ENCODE measurements at regions not wholly inside any gene's neighbourhood (a gene's known extent, or its start where the extent isn't known, plus 50 kb on each side); places are given as distances from the start of the nearest gene placed in this dataset.

DNA sequence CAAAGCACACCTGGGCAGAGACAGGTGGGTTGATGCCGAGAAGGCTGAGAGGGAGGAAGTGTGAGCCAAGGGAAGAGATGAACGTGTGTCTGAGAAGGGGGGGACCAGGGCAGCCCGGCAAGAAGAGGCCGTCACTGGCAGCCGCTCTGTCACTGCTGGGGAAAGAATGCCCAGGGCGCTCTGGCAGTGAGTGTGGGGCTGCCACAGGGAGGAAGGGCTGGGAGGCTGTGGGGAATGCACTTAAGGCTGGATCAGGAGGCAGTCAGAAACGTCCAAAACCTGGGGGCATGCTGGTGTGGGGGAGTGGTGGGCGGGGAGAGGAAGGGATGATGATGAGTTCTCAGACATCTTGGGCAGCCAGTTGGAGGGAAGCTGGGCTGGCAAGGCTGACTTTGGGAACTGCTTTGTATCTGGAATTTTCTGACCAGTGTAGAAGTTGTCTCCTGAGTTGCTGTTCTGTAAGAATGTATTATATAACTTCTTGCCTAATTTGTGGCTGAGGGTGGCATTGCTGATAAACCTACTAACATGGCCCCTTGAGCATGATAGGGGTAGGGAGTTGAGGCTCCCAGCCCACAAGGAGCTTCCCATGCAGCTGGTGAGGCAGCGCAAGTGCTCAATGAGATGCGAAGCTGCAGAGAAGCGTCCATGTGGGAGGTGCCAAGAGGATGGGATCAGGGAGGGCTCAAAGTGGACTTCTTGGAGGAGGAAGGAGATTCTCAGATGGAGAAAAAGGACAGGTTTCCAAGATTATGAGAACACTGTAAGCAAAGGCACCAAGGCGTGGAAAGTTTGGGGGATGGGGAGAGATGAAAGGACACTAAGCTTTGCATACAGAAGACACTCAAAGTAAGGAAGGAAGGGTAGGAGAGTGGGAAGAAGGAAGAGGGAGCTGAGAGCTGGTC is 185.1 kb upstream of the HAAO start:
- TF ChIP-seq, protein P1, sequence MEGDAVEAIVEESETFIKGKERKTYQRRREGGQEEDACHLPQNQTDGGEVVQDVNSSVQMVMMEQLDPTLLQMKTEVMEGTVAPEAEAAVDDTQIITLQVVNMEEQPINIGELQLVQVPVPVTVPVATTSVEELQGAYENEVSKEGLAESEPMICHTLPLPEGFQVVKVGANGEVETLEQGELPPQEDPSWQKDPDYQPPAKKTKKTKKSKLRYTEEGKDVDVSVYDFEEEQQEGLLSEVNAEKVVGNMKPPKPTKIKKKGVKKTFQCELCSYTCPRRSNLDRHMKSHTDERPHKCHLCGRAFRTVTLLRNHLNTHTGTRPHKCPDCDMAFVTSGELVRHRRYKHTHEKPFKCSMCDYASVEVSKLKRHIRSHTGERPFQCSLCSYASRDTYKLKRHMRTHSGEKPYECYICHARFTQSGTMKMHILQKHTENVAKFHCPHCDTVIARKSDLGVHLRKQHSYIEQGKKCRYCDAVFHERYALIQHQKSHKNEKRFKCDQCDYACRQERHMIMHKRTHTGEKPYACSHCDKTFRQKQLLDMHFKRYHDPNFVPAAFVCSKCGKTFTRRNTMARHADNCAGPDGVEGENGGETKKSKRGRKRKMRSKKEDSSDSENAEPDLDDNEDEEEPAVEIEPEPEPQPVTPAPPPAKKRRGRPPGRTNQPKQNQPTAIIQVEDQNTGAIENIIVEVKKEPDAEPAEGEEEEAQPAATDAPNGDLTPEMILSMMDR (conservative IDR thresholded peaks at IDR 0.05; ENCODE audit: low read depth, low read length): no peak
- TF ChIP-seq EZH2 (IDR thresholded peaks at IDR 0.05; ENCODE audit: borderline replicate concordance, low read depth, low read length, poor library complexity, severe bottlenecking): no peak
